Upper lobe of left lung (tissue), 6 donors: ENCODE measurements at regions not wholly inside any gene's neighbourhood (a gene's known extent, or its start where the extent isn't known, plus 50 kb on each side); places are given as distances from the start of the nearest gene placed in this dataset.

Source experiments
- ATAC-seq, 2 donors: fragments of 200-7000 bp; cut with Tn5 transposase; one replicate each; pipeline ENCODE4 v1.9.1; 2022; ENCODE audit warnings: mild to moderate bottlenecking in 2 of 2, moderate library complexity in 2 of 2; ENCODE audit not compliant: low FRiP score in 2 of 2
- DNase-seq, 2 donors: peaks; one replicate each; pipeline ENCODE4 v3.0.0-alpha.2; 2019 to 2020
- H3K27ac ChIP-seq, 4 donors: fragments of 200-600 bp; sonication (generic); one replicate each; pipeline ENCODE4 v1.5.1; 2016 to 2019
- H3K27me3 ChIP-seq, 4 donors: fragments of 200-600 bp; sonication (generic); one replicate each; pipeline ENCODE4 v1.5.1; 2017 to 2019
- H3K36me3 ChIP-seq, 4 donors: fragments of 200-600 bp; sonication (generic); one replicate each; pipeline ENCODE4 v1.5.1; 2016 to 2019
- H3K4me1 ChIP-seq, 4 donors: fragments of 200-600 bp; sonication (generic); one replicate each; pipeline ENCODE4 v1.5.1; 2018 to 2019
- H3K4me3 ChIP-seq, 4 donors: fragments of 200-600 bp; sonication (generic); one replicate each; pipeline ENCODE4 v1.5.1; 2017 to 2019; ENCODE audit warnings: mild to moderate bottlenecking in 2 of 4, moderate library complexity in 1 of 4
- H3K9me3 ChIP-seq, 4 donors: fragments of 200-600 bp; sonication (generic); one replicate each; pipeline ENCODE4 v1.5.1; 2018 to 2019
- CTCF ChIP-seq, 6 experiments: fragments of 450-650 bp in 4 of 6; fragments of 200-600 bp in 2 of 6; sonication (generic) in 2 of 6; IDR thresholded peaks; one replicate each; pipeline ENCODE4 v1.5.1; 2016 to 2019; ENCODE audit warnings: antibody characterized with exemption in 6 of 6
- EP300 ChIP-seq, 4 donors: sonication (generic); formaldehyde crosslinking; IDR thresholded peaks; one replicate each; pipeline ENCODE4 v1.5.1; 2017; ENCODE audit warnings: antibody characterized with exemption in 4 of 4, control low read depth in 2 of 4
- POLR2A ChIP-seq, 4 donors: fragments of 450-650 bp; IDR thresholded peaks; one replicate each; pipeline ENCODE4 v1.5.1; 2016 to 2017; ENCODE audit warnings: antibody characterized with exemption in 4 of 4, mild to moderate bottlenecking in 2 of 4
- POLR2AphosphoS5 ChIP-seq, 2 donors: sonication (generic); formaldehyde crosslinking; IDR thresholded peaks; one replicate each; pipeline ENCODE4 v1.5.1; 2017; ENCODE audit warnings: antibody characterized with exemption in 2 of 2
- whole genome bisulfite sequencing, 2 donors: methylation state at CpG; one replicate each; pipeline ENCODE4 v1.1.5; 2017 to 2018; 5-methylcytosine and 5-hydroxymethylcytosine counted together
- donor health status: DM: no; HTN: no; CAD: no; lungs with moderate emphysema.
- donor health status: DM: no; HTN: yes; CAD: no; lungs with severe emphysema.

DNA sequence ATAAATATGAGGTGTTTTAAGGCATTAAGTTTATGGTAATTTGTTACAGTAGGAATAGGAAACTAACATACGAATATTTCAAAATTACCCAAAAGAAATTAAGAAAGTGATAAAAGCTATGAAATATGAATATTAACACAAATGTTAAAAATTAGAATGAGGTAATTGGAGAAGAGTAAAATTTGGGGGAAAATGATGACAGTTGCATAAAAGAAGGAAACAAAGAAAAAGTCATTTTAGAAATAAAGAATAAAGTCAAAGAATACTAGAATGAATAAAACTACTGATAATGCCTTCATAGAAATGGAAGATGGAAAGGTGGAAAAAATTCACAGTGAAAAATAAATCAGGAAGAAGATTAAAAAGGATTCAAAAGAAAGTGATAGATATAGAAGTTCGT lies 522.9 kb upstream of the NR3C2 start:
- 92% methylated on average over 2 of the region's 2 CpGs for WGBS, 2 donors
- no peaks in the 10 kb centered on the region for H3K9me3 ChIP-seq
- H3K4me3 ChIP-seq = no peak overlapping the region
- H3K27me3 ChIP-seq = no peaks in the 10 kb centered on the region
- H3K36me3 ChIP-seq = no peaks in the 10 kb centered on the region
- TF ChIP-seq EP300 (IDR thresholded peaks at IDR 0.05) = no peak
- TF ChIP-seq POLR2A (IDR thresholded peaks at IDR 0.05) = no peak
- no peaks in the 10 kb centered on the region for H3K4me1 ChIP-seq
- no peak for ATAC-seq
- DNase-seq = no peak
- H3K27ac ChIP-seq = no peak overlapping the region

GRCh38 chr4:148964456-148964855 lies 522.2 kb upstream of the NR3C2 start:
- ATAC-seq = no peak
- Histone ChIP-seq H3K27me3 (no peaks in the 10 kb centered on the region), H3K36me3 (no peaks in the 10 kb centered on the region), H3K4me3 (no peak overlapping the region), H3K9me3 (no peaks in the 10 kb centered on the region), H3K27ac (no peak overlapping the region), H3K4me1 (no peaks in the 10 kb centered on the region)
- DNase-seq = no peak
- no peak for TF ChIP-seq EP300 (IDR thresholded peaks at IDR 0.05)
- TF ChIP-seq CTCF (IDR thresholded peaks at IDR 0.05) = no peak
- TF ChIP-seq POLR2AphosphoS5 (IDR thresholded peaks at IDR 0.05) = no peak
- no peak for TF ChIP-seq POLR2A (IDR thresholded peaks at IDR 0.05)
- 82 to 87% methylated on average over 2 of the region's 2 CpGs for WGBS, 2 donors

GRCh38 chr4:148962539-148963290 lies 520.5 kb upstream of the NR3C2 start:
- no peak for ATAC-seq
- H3K27me3 ChIP-seq = no peaks in the 10 kb centered on the region
- H3K4me3 ChIP-seq = no peak overlapping the region
- 41 to 43% methylated on average over 2 of the region's 2 CpGs for WGBS, 2 donors
- H3K27ac ChIP-seq = no peak overlapping the region
- H3K36me3 ChIP-seq = no peaks in the 10 kb centered on the region
- H3K9me3 ChIP-seq = no peaks in the 10 kb centered on the region
- H3K4me1 ChIP-seq = no peaks in the 10 kb centered on the region
- no peak for TF ChIP-seq POLR2AphosphoS5 (IDR thresholded peaks at IDR 0.05)
- no peak for TF ChIP-seq EP300 (IDR thresholded peaks at IDR 0.05)
- no peak for TF ChIP-seq CTCF (IDR thresholded peaks at IDR 0.05)
- no peak for TF ChIP-seq POLR2A (IDR thresholded peaks at IDR 0.05)
- no peak for DNase-seq

GRCh38 chr4:148961526-148961925 lies 519.3 kb upstream of the NR3C2 start:
- Histone ChIP-seq H3K9me3 (no peaks in the 10 kb centered on the region), H3K27ac (no peak overlapping the region), H3K27me3 (no peaks in the 10 kb centered on the region), H3K36me3 (no peaks in the 10 kb centered on the region), H3K4me3 (no peak overlapping the region), H3K4me1 (no peaks in the 10 kb centered on the region)
- ATAC-seq (no peak), DNase-seq (no peak)
- WGBS, 2 donors = 72 to 75% methylated on average over 4 of the region's 4 CpGs
- TF ChIP-seq POLR2AphosphoS5 (IDR thresholded peaks at IDR 0.05) = no peak
- TF ChIP-seq POLR2A (IDR thresholded peaks at IDR 0.05) = no peak
- no peak for TF ChIP-seq EP300 (IDR thresholded peaks at IDR 0.05)
- TF ChIP-seq CTCF (IDR thresholded peaks at IDR 0.05) = no peak

DNA sequence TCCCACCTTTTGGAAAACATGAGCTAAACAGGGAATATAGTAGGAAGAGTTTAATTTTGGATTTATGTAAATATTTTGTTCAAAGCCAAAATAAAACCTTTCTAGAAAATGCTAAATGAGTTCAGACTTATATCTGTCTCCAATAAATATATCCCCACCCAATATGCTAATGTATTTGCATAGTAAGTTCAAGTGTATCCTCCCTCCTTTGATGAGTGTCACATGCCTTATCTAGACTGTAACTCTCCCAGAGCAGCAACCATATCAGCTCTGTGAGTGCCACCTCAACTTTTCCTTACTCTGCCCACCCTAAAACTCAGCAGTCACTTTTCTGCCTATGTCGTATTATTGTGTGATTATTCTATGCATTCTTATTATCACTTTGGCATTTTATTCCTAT lies 516.1 kb upstream of the NR3C2 start:
- DNase-seq (no peak), ATAC-seq (no peak)
- no peaks in the 10 kb centered on the region for H3K27me3 ChIP-seq
- no peak overlapping the region for H3K27ac ChIP-seq
- no peak overlapping the region for H3K4me3 ChIP-seq
- H3K9me3 ChIP-seq = no peaks in the 10 kb centered on the region
- H3K36me3 ChIP-seq = no peaks in the 10 kb centered on the region
- TF ChIP-seq POLR2AphosphoS5 (IDR thresholded peaks at IDR 0.05) (no peak), CTCF (IDR thresholded peaks at IDR 0.05) (no peak)
- 90 to 94% methylated on average over 1 of the region's 1 CpG for WGBS, 2 donors
- no peaks in the 10 kb centered on the region for H3K4me1 ChIP-seq
